A673 (cell line): ENCODE measurements at regions not wholly inside any gene's neighbourhood (a gene's known extent, or its start where the extent isn't known, plus 50 kb on each side); places are given as distances from the start of the nearest gene placed in this dataset.

ENCODE experiments used
- BruUV-seq: library from RNA; stranded (reverse); fragments of 400-500 nt; replicated peaks from 2 replicates; lab custom pipeline; 2021; lab: Mats Ljungman, UMichigan
- CTCF ChIA-PET: fragments of 300-600 bp; sonication (Branson Sonifier 250); formaldehyde crosslinking; loops from one replicate; lab custom pipeline; 2022; ENCODE audit warnings: antibody characterized with exemption; lab: Charles Lee
- POLR2A ChIA-PET: fragments of 300-600 bp; sonication (Branson Sonifier 250); formaldehyde crosslinking; loops from one replicate; lab custom pipeline; 2022; ENCODE audit warnings: antibody characterized with exemption; ENCODE audit not compliant: low non-redundant PET; lab: Charles Lee
- DNase-seq: peaks from one replicate; pipeline ENCODE4 v3.0.0-alpha.2; 2015; ENCODE audit warnings: low spot score
- H3K27ac ChIP-seq: fragments of 200-600 bp; sonication (generic); 2 replicates; pipeline ENCODE4 v1.5.1; 2016; ENCODE audit warnings: mixed run types, low read depth, mild to moderate bottlenecking, mixed read lengths, antibody characterized with exemption, low read length; ENCODE audit not compliant: poor library complexity, severe bottlenecking
- H3K27me3 ChIP-seq: fragments of 200-600 bp; sonication (generic); replicated peaks from 2 replicates; pipeline ENCODE4 v1.6.1; 2017; ENCODE audit warnings: mixed run types, low read depth, mild to moderate bottlenecking, mixed read lengths, antibody characterized with exemption, low read length; ENCODE audit not compliant: insufficient read depth, poor library complexity
- H3K36me3 ChIP-seq: fragments of 200-600 bp; sonication (generic); 2 replicates; pipeline ENCODE4 v1.6.1; 2016; ENCODE audit warnings: mixed run types, mild to moderate bottlenecking, mixed read lengths, antibody characterized with exemption, low read length; ENCODE audit not compliant: insufficient read depth, poor library complexity, severe bottlenecking
- H3K4me1 ChIP-seq: fragments of 200-600 bp; sonication (generic); 2 replicates; pipeline ENCODE4 v1.6.1; 2017; ENCODE audit warnings: mixed run types, mild to moderate bottlenecking, mixed read lengths, antibody characterized with exemption, low read length; ENCODE audit not compliant: insufficient read depth, poor library complexity, severe bottlenecking
- H3K4me3 ChIP-seq: fragments of 200-600 bp; sonication (generic); 2 replicates; pipeline ENCODE4 v1.5.1; 2016; ENCODE audit warnings: low read depth, mixed run types, mild to moderate bottlenecking, mixed read lengths, low read length; ENCODE audit not compliant: poor library complexity, severe bottlenecking
- H3K9me3 ChIP-seq: fragments of 200-600 bp; sonication (generic); 2 replicates; pipeline ENCODE4 v1.6.1; 2016; ENCODE audit warnings: mixed run types, low read depth, mild to moderate bottlenecking, mixed read lengths, antibody characterized with exemption, low read length; ENCODE audit not compliant: poor library complexity, severe bottlenecking
- CTCF ChIP-seq: fragments of 300-800, 200-600 bp; sonication (generic); conservative IDR thresholded peaks from 2 replicates; pipeline ENCODE4 v1.5.1; 2017; ENCODE audit warnings: low read depth, mild to moderate bottlenecking, antibody characterized with exemption, low read length, moderate library complexity, mixed read lengths
- EZH2 ChIP-seq: fragments of 200-600 bp; sonication (generic); IDR thresholded peaks from 2 replicates; pipeline ENCODE4 v1.6.1; 2017; ENCODE audit warnings: borderline replicate concordance, low read depth, mild to moderate bottlenecking, mixed read lengths, antibody characterized with exemption, low read length; ENCODE audit not compliant: poor library complexity, severe bottlenecking
- intact Hi-C: fragments of 100-400 bp; cut with micrococcal nuclease; formaldehyde crosslinking; loops from one replicate; pipeline ENCODE4 v1.10.0; 2022; ENCODE audit not compliant: unreplicated experiment

- Histone ChIP-seq H3K4me1 (no peaks in the 10 kb centered on the region), H3K4me3 (no peak overlapping the region), H3K36me3 (no peaks in the 10 kb centered on the region), H3K27me3 (no peaks in the 10 kb centered on the region), H3K9me3 (no peaks in the 10 kb centered on the region), H3K27ac (no peak overlapping the region)
- CTCF ChIA-PET: no interaction called here
- intact Hi-C loops: no loop called here
- BruUV-seq: no TSS peak
- POLR2A ChIA-PET: no interaction called here
- TF ChIP-seq EZH2 (no peak), CTCF (no peak)
- DNase-seq: no peak
Observed at GRCh38 chr5:19067741-19068140, 920.3 kb downstream of the CDH18 start.

DNA sequence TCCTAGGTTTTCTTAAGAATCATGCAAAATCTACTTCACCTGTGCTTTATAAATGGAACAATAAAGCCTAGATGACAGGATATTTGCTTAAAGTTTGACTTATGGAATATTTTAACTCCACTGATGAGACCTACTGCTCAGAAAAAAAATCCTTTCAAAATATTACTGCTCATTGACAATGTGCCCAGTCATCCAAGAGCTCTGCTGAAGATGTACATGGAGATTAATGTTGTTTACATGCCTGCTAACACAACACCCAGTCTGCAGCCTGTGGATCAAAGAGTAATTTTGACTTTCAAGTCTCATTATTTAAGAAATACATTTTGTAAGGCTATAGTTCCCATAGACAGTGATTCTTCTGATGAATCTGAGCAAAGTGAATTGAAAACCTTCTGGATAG is 889.6 kb downstream of the CDH18 start:
- Histone ChIP-seq H3K9me3 (no peaks in the 10 kb centered on the region), H3K27me3 (no peaks in the 10 kb centered on the region), H3K27ac (no peak overlapping the region), H3K36me3 (no peaks in the 10 kb centered on the region), H3K4me1 (no peaks in the 10 kb centered on the region), H3K4me3 (no peak overlapping the region)
- POLR2A ChIA-PET: no interaction called here
- BruUV-seq: no TSS peak
- TF ChIP-seq EZH2: no peak
- no peak for TF ChIP-seq CTCF
- CTCF ChIA-PET: no interaction called here
- intact Hi-C loops: no loop called here
- no peak for DNase-seq

GRCh38 chr5:19099195-19099594 is 888.8 kb downstream of the CDH18 start:
- POLR2A ChIA-PET: no interaction called here
- H3K4me3 ChIP-seq: no peak overlapping the region
- H3K27me3 ChIP-seq: no peaks in the 10 kb centered on the region
- H3K4me1 ChIP-seq: no peaks in the 10 kb centered on the region
- H3K9me3 ChIP-seq: no peaks in the 10 kb centered on the region
- BruUV-seq: no TSS peak
- no peak for TF ChIP-seq EZH2
- TF ChIP-seq CTCF: no peak
- no peaks in the 10 kb centered on the region for H3K36me3 ChIP-seq
- no peak for DNase-seq
- no peak overlapping the region for H3K27ac ChIP-seq
- CTCF ChIA-PET: no interaction called here
- intact Hi-C loops: no loop called here
